GM19023 (cell line): ENCODE measurements at regions not wholly inside any gene's neighbourhood (a gene's known extent, or its start where the extent isn't known, plus 50 kb on each side); places are given as distances from the start of the nearest gene placed in this dataset.

Experiments
- ATAC-seq: cut with Tn5 transposase; IDR thresholded peaks from one replicate; pipeline ENCODE4 v1.9.1; 2021; ENCODE audit warnings: mild to moderate bottlenecking, moderate library complexity; ENCODE audit not compliant: unreplicated experiment

GRCh38 chr4:126267689-126268088, 952.9 kb downstream of the FAT4 start:
- ATAC-seq = no peak

- no peak for ATAC-seq
These were observed 953.4 kb downstream of the FAT4 start for GRCh38 chr4:126268106-126268505.

- no peak for ATAC-seq
These were observed 954.4 kb downstream of the FAT4 start for GRCh38 chr4:126269106-126269505.

- no peak for ATAC-seq
These were observed 956.5 kb downstream of the FAT4 start for GRCh38 chr4:126271292-126271691.

GRCh38 chr4:126273746-126274145, 959.0 kb downstream of the FAT4 start:
- no peak for ATAC-seq

- ATAC-seq = no peak
These were observed 977.1 kb downstream of the FAT4 start for GRCh38 chr4:126291886-126292285.

GRCh38 chr4:126298271-126298670, 983.5 kb downstream of the FAT4 start:
- no peak for ATAC-seq

GRCh38 chr4:126306152-126306869, 991.6 kb downstream of the FAT4 start:
- no peak for ATAC-seq

GRCh38 chr4:126318376-126318775, 1003.6 kb downstream of the FAT4 start:
- ATAC-seq = no peak

GRCh38 chr4:126328914-126329313, 1014.2 kb downstream of the FAT4 start:
- no peak for ATAC-seq

GRCh38 chr4:126338548-126338947, 1023.8 kb downstream of the FAT4 start:
- ATAC-seq = no peak

- ATAC-seq = no peak
These were observed 1027.2 kb downstream of the FAT4 start for GRCh38 chr4:126341927-126342326.

- ATAC-seq = no peak
These were observed 1029.7 kb downstream of the FAT4 start for GRCh38 chr4:126344472-126344871.

GRCh38 chr4:126346654-126347053, 1031.9 kb downstream of the FAT4 start:
- ATAC-seq = no peak

GRCh38 chr4:126354784-126355183, 1040.0 kb downstream of the FAT4 start:
- ATAC-seq = no peak

GRCh38 chr4:126358041-126358440, 1043.3 kb downstream of the FAT4 start:
- no peak for ATAC-seq

- ATAC-seq = no peak
These were observed 1046.5 kb downstream of the FAT4 start for GRCh38 chr4:126361287-126361686.

GRCh38 chr4:126364311-126364911, 1049.7 kb downstream of the FAT4 start:
- ATAC-seq = no peak

GRCh38 chr4:126369076-126369475, 1054.3 kb downstream of the FAT4 start:
- ATAC-seq = no peak

- ATAC-seq = no peak
These were observed 1057.9 kb downstream of the FAT4 start for GRCh38 chr4:126372634-126373033.

GRCh38 chr4:126375462-126376054, 1060.8 kb downstream of the FAT4 start:
- no peak for ATAC-seq

- ATAC-seq = no peak
These were observed 1071.2 kb downstream of the FAT4 start for GRCh38 chr4:126385954-126386353.
